Prostate gland (tissue), 2 donors: ENCODE measurements at regions not wholly inside any gene's neighbourhood (a gene's known extent, or its start where the extent isn't known, plus 50 kb on each side); places are given as distances from the start of the nearest gene placed in this dataset.

Experiments
- DNase-seq: peaks from one replicate; pipeline ENCODE4 v3.0.0-alpha.2; 2019; ENCODE audit warnings: low spot score
- H3K27ac ChIP-seq, 2 donors: fragments of 200-600 bp; sonication (generic); 2 replicates each; pipeline ENCODE4 v1.5.1; 2017 to 2019
- H3K27me3 ChIP-seq: fragments of 200-600 bp; sonication (generic); replicated peaks from 2 replicates; pipeline ENCODE4 v1.5.1; 2019; ENCODE audit not compliant: insufficient read depth
- H3K36me3 ChIP-seq, 2 donors: fragments of 200-600 bp; sonication (generic); 1 replicate in 1 of 2; 2 replicates in 1 of 2; pipeline versions ENCODE4 v1.5.1 to v1.8.1; 2017 to 2019
- H3K4me1 ChIP-seq: fragments of 200-600 bp; sonication (generic); replicated peaks from 2 replicates; pipeline ENCODE4 v1.5.1; 2019
- H3K4me3 ChIP-seq, 2 donors: fragments of 200-600 bp; sonication (generic); 2 replicates each; pipeline ENCODE4 v1.5.1; 2017 to 2019
- H3K9me3 ChIP-seq: fragments of 200-600 bp; sonication (generic); 2 replicates; pipeline ENCODE4 v1.5.1; 2017
- POLR2A ChIP-seq: fragments of 450-650 bp; IDR thresholded peaks from one replicate; pipeline ENCODE4 v1.6.1; 2016; ENCODE audit warnings: antibody characterized with exemption, mild to moderate bottlenecking
- POLR2AphosphoS5 ChIP-seq: sonication (generic); formaldehyde crosslinking; IDR thresholded peaks from one replicate; pipeline ENCODE4 v1.6.1; 2017; ENCODE audit warnings: antibody characterized with exemption
- WGBS: methylation state at CpG from one replicate; pipeline ENCODE4 v1.1.5; 2018; 5-methylcytosine and 5-hydroxymethylcytosine counted together
- intact Hi-C: fragments of 100-400 bp; cut with DNase I; formaldehyde crosslinking; loops from one replicate; pipeline ENCODE4 v1.14.2; 2022
- TF ChIP-seq, protein P1 (sequence below), 4 experiments: fragments of 200-600 bp in 2 of 4; fragments of 450-650 bp in 2 of 4; sonication (generic) in 2 of 4; IDR thresholded peaks; 1 replicate in 3 of 4; 2 replicates in 1 of 4; pipeline ENCODE4 v1.5.1; 2016 to 2019; ENCODE audit warnings: antibody characterized with exemption in 4 of 4, mild to moderate bottlenecking in 2 of 4, moderate library complexity in 2 of 4

DNA sequence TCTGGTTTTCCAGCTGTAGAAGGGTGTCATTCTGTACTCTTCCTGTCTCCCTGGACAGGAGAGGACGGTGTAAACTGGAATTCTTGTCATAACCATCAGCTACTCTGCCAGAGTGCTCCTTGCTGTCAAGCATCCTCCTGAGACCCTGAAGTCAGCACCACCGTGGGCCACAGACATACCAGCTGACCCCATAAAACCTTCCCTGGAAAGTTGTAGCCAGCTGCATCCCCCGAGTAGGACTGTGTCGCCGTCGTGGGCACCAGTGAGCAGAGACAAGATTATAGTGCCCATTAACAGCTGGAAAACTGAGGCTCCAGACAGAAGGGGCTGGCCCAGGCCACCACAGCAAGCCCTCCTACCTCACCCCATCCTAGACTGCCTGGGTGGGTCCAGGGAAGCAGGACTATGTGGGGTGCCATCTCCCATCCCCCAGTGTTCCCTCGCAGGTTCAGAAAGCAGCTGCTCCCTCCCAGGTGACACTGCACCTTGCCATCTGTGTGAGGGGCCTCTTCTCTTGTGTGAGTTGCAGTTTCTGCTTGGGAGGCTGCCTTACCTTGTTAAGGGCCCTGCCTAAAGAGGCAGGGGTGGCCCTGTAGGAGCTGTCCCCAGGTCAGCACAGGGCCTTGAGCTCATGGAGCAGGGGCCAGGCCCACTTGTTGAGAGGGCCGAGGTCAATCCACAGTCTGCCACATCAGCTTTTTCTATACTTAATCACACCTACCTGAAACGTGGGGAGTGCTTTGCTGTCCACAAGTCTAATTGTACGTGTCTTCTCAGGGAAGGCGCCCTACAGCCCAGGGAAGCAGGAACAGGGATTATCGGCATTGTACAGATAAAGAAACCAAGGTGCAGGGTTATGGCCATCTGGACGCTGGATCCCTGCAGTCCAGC, 191.9 kb upstream of the LINGO1 start:
- Histone ChIP-seq H3K9me3 (no peaks in the 10 kb centered on the region), H3K27me3 (peaks cover 2% of the 10 kb centered on the region), H3K36me3 (no peaks in the 10 kb centered on the region), H3K4me3 (no peak overlapping the region), H3K4me1 (no peaks in the 10 kb centered on the region), H3K27ac (no peak overlapping the region)
- 83% methylated on average over 13 of the region's 13 CpGs for WGBS
- no peak for DNase-seq
- TF ChIP-seq, protein P1, sequence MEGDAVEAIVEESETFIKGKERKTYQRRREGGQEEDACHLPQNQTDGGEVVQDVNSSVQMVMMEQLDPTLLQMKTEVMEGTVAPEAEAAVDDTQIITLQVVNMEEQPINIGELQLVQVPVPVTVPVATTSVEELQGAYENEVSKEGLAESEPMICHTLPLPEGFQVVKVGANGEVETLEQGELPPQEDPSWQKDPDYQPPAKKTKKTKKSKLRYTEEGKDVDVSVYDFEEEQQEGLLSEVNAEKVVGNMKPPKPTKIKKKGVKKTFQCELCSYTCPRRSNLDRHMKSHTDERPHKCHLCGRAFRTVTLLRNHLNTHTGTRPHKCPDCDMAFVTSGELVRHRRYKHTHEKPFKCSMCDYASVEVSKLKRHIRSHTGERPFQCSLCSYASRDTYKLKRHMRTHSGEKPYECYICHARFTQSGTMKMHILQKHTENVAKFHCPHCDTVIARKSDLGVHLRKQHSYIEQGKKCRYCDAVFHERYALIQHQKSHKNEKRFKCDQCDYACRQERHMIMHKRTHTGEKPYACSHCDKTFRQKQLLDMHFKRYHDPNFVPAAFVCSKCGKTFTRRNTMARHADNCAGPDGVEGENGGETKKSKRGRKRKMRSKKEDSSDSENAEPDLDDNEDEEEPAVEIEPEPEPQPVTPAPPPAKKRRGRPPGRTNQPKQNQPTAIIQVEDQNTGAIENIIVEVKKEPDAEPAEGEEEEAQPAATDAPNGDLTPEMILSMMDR (IDR thresholded peaks at IDR 0.05), result no peak
- TF ChIP-seq POLR2AphosphoS5 (no peak), POLR2A (no peak)
- intact Hi-C loops, result loop anchor here (5.0 kb wide), 1 partner anchor 167 kb away; no protein-coding TSS in a partner anchor

DNA sequence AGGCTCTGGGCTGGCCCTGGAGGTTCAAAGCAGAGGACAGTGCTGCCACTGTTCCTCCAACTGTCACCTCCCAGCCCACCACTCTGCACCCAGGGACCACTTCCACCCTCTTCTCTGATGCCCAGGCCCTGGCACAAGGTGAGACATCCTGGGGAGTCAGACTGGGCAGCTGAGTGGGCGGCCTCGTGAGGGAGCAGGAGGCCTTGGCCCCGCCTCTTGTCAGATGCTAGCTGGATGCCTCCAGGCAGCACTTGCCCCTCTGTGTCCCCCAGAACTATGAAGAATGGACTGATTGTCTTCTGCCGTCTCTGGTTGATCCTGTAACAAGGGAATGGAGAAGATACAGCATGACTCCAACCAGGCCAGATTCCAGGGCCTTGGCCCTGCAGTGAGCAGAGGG, 191.0 kb upstream of the LINGO1 start:
- TF ChIP-seq POLR2AphosphoS5, result no peak
- TF ChIP-seq, protein P1 (IDR thresholded peaks at IDR 0.05), result no peak
- TF ChIP-seq POLR2A, result no peak
- H3K9me3 ChIP-seq, result no peaks in the 10 kb centered on the region
- no peak for DNase-seq
- no peak overlapping the region for H3K27ac ChIP-seq
- no peaks in the 10 kb centered on the region for H3K4me1 ChIP-seq
- H3K27me3 ChIP-seq, result peaks cover 4% of the 10 kb centered on the region
- no peak overlapping the region for H3K4me3 ChIP-seq
- no peaks in the 10 kb centered on the region for H3K36me3 ChIP-seq
- intact Hi-C loops, result loop anchor here (5.0 kb wide), 1 partner anchor 166 kb away; no protein-coding TSS in a partner anchor
- 92% methylated on average over 4 of the region's 4 CpGs for WGBS

GRCh38 chr15:77822631-77823230, 190.0 kb upstream of the LINGO1 start:
- Histone ChIP-seq H3K4me1 (no peaks in the 10 kb centered on the region), H3K27me3 (peaks cover 13% of the 10 kb centered on the region), H3K36me3 (no peaks in the 10 kb centered on the region), H3K27ac (no peak overlapping the region), H3K9me3 (no peaks in the 10 kb centered on the region), H3K4me3 (no peak overlapping the region)
- intact Hi-C loops, result loop anchor here (5.0 kb wide), 1 partner anchor 165 kb away; no protein-coding TSS in a partner anchor
- 70% methylated on average over 7 of the region's 7 CpGs for WGBS
- no peak for DNase-seq
- TF ChIP-seq POLR2A (no peak), POLR2AphosphoS5 (no peak)
- TF ChIP-seq, protein P1 (IDR thresholded peaks at IDR 0.05), result no peak

DNA sequence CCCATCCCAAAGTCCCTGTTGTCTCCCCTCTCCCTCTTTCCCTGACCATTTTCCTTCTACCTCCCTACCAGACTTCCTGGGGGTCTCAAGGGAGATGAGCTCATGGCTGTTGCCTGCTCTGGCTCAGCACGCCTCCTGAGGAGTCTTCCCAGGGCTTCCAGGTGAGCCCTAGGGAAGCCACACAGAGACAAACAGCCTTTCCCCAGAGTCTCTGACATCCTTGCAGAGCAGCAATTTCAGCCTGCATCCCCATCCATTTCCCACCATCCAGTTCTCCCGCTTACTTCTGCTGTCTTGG, 189.2 kb upstream of the LINGO1 start:
- DNase-seq, result no peak
- Histone ChIP-seq H3K4me3 (no peak overlapping the region), H3K9me3 (no peaks in the 10 kb centered on the region), H3K27me3 (peaks cover 13% of the 10 kb centered on the region), H3K27ac (no peak overlapping the region), H3K4me1 (no peaks in the 10 kb centered on the region), H3K36me3 (no peaks in the 10 kb centered on the region)
- TF ChIP-seq POLR2AphosphoS5, result no peak
- TF ChIP-seq, protein P1 (IDR thresholded peaks at IDR 0.05), result no peak
- TF ChIP-seq POLR2A, result no peak
- intact Hi-C loops, result loop anchor here (2.0 to 5.0 kb wide), 2 partner anchors 165 to 189 kb away; partner anchors contain the start of gene LINGO1
- WGBS, result 90% methylated on average over 2 of the region's 2 CpGs
